ENCODE measurements at regions not wholly inside any gene's neighbourhood (a gene's known extent, or its start where the extent isn't known, plus 50 kb on each side); places are given as distances from the start of the nearest gene placed in this dataset.
"Not testable (repeated sequence)": the region's sequence is repeated elsewhere in the genome, so short reads cannot be mapped to it uniquely, and the experiment has no call there.

DNA sequence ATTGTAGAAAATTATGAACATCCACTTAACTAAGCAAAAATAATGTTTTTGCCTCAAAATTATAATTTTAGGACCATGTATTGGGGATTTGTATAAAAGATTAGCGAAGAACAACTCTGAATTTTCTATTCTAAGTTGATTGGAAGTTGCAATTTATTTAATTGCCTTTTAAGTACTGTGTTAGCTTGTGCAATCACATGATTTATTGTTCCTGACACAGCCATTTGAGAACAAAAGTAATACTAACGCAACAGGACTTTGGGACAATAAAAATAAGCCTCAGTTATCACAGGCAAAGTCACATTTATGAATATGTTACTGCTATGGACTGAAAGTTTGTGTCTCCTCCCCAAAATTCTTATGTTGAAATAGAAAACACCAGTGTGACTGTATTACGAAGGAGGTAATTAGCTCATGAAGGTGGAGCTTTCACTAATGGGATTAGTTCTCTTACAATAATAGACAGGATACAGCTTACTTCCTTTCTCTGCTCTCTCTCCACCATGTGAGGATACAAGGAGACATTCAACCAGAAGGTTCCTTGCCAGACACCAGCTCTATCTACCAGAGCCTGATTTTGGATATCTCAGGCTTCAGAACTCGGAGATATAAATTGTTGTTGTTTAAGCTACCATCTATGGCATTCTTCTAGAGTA, 745.9 kb downstream of the ZBBX start:
- DNase-seq, result no peak

DNA sequence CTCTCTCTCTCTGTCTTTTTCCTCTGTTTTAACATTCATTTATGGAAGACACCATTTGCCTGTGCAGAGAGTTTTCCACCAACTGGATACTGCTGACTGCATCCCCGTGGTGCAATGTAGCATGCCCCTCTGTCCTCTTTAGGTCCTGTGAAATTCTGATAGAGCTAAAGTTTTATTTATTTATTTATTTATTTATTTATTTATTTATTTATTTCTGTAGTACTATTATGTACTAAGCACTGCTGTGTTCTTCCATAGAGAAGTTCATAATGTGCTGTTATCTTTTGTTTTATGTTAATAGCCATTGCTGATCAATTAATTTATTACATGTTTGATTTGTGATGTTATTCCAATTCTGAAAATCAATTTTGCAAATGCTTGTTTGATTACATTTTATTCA, 749.9 kb downstream of the ZBBX start:
- no peak for DNase-seq

DNA sequence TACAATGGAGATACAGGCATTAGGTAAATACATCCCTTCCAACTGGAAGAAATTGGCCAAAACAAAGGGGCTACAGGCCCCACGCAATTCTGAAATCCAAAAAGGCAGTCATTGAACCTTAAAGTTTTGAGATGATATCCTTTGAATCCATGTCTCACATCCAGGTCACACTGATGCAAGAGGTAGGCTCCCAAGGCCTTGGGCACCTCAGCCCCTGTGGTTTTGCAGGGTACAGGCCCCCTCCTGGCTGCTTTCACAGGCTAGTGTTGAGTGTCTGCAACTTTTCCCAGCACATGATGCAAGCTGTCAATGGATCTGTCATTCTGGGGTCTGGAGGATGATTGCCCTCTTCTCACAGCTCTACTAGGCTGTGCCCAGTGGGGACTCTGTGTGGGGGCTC, 766.7 kb downstream of the ZBBX start:
- no peak for DNase-seq

DNA sequence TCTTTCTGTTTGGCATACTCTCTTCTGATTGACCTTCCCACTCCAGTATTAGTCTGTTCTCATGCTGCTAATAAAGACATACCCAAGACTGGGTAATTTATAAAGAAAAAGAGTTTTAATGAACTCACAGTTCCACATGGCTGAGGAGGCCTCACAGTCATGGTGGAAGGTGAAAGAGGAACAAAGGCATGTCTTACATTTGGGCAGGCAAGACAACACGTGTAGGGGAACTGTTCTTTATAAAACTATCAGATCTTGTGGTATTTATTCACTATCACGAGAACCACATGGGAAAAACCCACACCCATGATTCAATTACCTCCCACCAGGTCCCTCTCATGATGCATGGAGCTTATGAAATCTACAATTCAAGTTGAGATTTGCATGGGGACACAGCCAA, 767.3 kb downstream of the ZBBX start:
- DNase-seq, result not testable (repeated sequence)

DNA sequence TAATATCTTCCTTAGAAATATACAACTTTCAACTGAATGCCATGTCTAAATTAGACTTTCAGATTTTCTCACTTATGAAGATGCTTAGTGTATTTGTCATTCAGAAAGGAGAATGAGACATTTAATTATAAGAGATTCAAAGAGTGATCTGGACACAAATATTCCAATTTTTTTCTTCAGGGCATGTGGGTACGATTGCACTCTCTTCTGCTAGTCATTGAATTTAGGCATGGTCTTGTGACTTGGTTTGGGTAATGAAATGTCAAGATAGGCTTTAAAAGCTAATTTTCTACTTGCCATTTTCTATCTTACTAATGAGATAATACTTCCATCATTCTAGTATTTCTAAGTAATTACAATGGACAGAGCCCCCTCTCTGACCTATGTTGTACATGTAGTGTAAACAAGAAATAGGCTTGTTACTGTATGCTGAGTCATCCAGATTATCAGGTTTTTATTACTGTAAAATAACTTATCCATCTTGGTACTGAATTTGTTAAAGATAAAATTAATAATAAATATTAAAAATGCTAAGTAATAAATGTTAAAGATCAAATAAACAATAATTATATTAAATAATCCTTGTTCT, 770.8 kb upstream of the BCHE start:
- DNase-seq, result no peak

DNA sequence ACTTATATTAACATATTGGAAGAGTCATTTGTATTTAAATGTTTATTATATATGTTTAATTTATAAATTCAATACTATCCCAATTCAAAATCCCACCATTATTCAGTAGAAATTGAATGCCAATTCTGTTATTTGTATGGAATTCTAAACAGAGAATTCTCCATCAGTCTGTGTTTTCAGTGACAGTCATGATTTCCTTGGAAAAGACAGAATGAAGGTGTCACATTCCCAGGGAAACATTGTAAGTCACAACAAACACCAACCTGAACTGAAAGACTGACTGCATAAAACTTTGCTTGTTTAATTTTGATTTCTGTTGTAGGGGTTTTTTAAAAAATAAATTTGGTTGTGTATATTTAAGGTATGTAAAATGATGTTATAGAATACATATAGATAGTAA, 769.8 kb upstream of the BCHE start:
- no peak for DNase-seq

- DNase-seq, result no peak
Observed at GRCh38 chr3:166593776-166594175, 756.6 kb upstream of the BCHE start.

- DNase-seq, result no peak
Observed at GRCh38 chr3:166582236-166582635, 745.0 kb upstream of the BCHE start.

GRCh38 chr3:166580561-166580960, 743.3 kb upstream of the BCHE start:
- DNase-seq, result no peak

DNA sequence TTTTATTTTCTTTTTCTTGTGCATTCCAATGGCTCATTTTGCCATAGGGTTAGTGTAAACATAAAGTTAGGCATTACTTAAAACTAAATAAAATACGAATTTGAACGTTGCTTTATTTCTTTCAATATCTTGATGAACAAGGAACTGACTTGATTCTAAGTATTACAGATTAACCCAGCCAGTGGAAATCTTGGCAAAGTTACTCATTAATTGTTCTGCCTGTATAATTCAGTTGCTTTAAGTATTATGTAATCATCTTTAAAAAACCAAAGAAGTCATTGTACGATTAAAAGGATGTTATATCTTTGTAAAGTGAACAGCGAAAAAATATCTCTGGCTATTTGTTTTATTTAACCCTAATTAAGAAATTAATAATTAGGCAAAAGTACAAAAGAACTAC, 737.9 kb upstream of the BCHE start:
- no peak for DNase-seq

- DNase-seq, result not testable (repeated sequence)
Observed at GRCh38 chr3:166571686-166572085, 734.5 kb upstream of the BCHE start.

- no peak for DNase-seq
Observed at GRCh38 chr3:166570102-166570501, 732.9 kb upstream of the BCHE start.

GRCh38 chr3:166569589-166569988, 732.4 kb upstream of the BCHE start:
- DNase-seq, result no peak

DNA sequence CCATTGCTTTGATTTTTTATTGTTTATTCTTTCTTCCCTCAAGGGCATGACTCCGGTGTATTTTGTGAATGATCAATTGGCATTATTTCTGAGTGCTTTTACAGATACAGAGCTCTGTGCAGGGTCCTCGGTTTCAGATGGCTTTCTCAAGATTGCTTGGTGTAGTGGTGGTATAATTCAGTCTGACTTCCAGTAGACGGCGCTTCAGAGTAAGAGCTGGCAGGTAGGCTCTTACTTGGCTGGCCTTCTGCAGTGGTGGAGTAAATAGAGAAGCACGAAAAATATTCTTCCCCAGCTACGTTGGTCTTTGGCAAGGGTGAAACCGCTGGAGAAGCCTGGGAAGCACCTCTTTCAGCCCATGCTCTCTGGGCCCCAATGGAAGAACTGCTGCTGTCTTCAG, 723.0 kb upstream of the BCHE start:
- DNase-seq, result no peak

DNA sequence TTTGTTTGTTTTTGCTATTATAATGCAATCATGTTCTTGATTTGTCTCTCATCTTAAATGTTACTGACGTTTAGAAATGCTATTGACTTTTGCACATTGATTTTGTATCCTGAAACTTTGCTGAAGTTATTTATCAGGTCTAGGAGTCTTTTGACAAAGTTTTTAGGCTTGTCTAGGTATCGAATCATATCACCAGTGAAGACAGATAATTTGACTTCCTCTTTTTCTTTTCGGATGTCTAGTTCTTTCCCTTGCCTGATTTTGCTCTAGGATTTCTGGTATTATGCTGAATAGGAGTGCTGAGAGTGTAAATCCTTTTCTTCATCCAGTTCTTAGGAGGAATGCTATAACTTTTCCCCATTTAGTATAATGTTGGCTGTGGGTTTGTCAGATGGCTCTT, 719.7 kb upstream of the BCHE start:
- no peak for DNase-seq

DNA sequence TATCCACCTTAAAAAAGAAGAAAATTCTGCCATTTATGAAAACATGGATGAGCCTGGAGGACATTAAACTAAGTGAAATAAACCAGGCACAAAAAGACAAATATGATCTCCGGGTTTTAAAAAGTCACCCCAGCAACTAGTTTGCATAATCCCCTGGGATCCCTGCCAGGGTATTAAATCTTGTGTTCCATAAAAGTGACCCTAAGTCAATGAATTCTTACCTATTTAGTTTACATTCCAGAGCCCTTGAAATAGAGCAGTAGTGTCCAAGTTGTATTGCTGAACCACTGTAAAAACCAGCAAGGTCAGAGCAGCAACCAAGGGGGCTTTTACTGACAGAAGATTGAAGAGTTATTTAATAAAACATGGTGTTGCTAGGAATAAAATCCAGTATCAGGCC, 716.8 kb upstream of the BCHE start:
- no peak for DNase-seq

DNA sequence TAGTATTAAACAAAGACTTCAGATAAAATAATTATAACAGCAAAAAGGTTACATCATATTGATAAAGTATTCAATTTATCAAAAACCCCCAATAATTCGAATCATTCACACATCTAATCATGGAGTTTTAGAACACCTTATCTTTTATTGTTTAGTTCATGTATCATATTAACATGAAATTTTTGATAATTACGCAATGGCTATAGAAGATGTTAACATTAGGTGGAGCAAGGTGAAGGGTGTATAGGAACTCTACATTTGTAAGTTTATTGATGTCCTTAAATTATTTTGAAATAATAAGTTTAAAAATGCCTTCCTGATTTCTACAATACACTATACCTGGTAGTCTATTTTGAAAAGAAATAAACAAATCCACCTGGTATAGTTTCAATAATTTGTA, 696.5 kb upstream of the BCHE start:
- DNase-seq, result no peak

- no peak for DNase-seq
Observed at GRCh38 chr3:166531730-166532129, 694.5 kb upstream of the BCHE start.

DNA sequence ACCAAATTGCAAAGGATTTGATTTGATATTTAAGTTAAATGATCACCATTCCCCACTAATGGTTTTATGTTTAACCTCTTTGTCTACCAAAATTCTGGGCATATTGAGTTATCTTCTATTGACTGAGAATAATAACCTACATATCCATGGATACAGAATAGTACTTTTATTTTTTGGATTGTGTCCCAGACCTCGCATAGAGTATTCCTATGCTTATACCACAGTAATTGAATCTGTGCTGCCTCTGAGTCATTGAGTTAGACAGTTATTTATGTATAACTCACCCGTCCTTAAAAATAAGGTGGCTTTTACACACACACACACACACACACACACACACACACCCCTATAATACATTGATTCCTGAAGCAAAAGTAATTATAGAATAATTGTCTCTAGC, 690.1 kb upstream of the BCHE start:
- DNase-seq, result no peak

DNA sequence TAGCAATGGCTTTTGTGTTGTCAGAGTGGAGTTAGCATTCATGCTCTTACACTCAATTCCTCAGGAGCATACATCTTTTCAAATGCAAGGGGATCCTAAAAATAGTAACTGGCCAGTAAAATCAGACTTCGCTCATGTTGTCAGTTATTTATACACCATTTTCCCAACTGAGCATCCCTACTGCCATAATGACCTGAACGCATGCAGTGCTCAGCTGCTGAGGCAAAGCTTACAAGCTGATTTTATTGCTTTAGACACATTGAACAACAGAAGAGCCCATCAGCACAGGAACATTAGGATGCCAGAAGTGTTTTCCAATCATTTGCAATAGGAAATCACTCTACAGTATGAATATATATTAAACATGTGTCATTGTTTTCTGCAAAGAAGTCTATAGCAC, 689.7 kb upstream of the BCHE start:
- no peak for DNase-seq

DNA sequence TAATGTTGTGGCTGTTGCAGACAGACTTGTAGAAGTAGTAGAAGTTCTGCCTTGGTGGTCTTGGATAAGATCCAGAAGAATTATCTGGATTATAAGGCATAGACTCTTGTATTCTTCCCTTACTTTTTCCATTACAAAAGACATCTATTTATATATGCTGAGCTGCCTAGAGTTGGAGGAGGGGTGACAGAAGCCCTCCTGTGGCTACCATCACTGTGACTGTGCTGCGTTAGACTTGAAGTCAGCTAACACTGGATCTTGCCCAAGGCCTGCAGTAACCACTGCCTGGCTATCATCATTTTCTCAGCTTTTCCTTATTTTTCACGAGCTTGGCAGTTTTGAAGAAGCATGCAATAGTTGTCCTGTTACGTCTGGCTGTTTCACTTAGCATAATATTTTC, 684.8 kb upstream of the BCHE start:
- no peak for DNase-seq

DNA sequence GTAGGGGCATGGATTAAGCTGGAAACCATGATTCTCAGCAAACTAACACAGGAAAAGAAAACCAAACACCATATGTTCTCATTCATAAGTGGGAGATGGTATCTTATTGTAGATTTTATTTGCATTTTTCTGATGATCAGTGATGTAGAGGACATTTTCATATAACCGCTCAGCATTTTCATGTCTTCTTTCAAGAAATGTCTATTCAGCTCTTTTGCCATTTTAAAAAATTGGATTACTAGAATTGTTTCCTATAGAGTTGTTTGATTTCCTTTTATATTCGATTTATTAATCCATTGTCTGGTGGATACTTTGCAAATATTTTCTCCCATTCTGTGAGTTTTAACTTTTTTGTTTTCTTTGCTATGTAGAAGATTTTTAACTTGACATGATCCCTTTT, 682.2 kb upstream of the BCHE start:
- DNase-seq, result no peak

DNA sequence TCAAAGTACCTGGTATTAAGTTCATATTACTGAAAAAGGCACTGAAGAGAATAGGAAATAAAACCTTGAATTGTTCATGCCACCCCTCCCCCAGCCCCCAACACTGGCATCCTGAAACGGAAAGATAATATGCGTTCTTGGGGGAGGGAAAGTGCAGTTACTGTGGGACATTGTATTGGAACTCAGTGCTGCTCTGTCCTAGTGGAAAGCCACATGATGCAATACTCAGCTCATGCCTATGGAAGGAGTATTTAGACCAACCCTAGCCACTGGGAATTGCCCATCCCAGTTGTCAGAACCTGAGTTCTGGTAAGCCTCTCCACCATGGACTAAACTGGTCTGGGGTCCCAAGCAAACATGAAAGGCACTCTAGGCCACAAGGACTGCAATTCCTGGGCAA, 680.8 kb upstream of the BCHE start:
- DNase-seq, result no peak

- DNase-seq, result no peak
Observed at GRCh38 chr3:166510382-166510781, 673.2 kb upstream of the BCHE start.

GRCh38 chr3:166500420-166500819, 663.2 kb upstream of the BCHE start:
- DNase-seq, result not testable (repeated sequence)

Data from amniotic stem cell (primary cell).